CD14-positive monocyte (primary cell): ENCODE measurements at regions not wholly inside any gene's neighbourhood (a gene's known extent, or its start where the extent isn't known, plus 50 kb on each side); places are given as distances from the start of the nearest gene placed in this dataset.

Experiments
- DNase-seq, 3 donors: peaks; one replicate each; pipeline ENCODE4 v3.0.0-alpha.2; 2011 to 2022
- H2AFZ ChIP-seq: 2 replicates; pipeline ENCODE4 v1.6.0; 2012; ENCODE audit warnings: mild to moderate bottlenecking, low read depth, low read length, inconsistent platforms; ENCODE audit not compliant: insufficient read depth, poor library complexity, severe bottlenecking
- H3K27ac ChIP-seq, 2 donors: 1 replicate in 1 of 2; 2 replicates in 1 of 2; pipeline ENCODE4 v1.5.1; 2012 to 2013; ENCODE audit warnings: low read length in 2 of 2, control low read depth in 1 of 2, inconsistent platforms in 1 of 2, low read depth in 1 of 2, mild to moderate bottlenecking in 1 of 2
- H3K27me3 ChIP-seq, 2 donors: one replicate each; pipeline versions ENCODE4 v1.6.0 to v1.6.1; 2011 to 2013; ENCODE audit warnings: low read length in 2 of 2; ENCODE audit not compliant: control insufficient read depth in 2 of 2, insufficient read depth in 2 of 2
- H3K36me3 ChIP-seq, 2 donors: replicated peaks in 1 of 2; 1 replicate in 1 of 2; 2 replicates in 1 of 2; pipeline versions ENCODE4 v1.5.1 to v1.6.1; 2012 to 2013; ENCODE audit warnings: low read length in 2 of 2, control low read depth in 1 of 2, inconsistent platforms in 1 of 2, mild to moderate bottlenecking in 1 of 2; ENCODE audit not compliant: insufficient read depth in 2 of 2, control insufficient read depth in 1 of 2
- H3K4me1 ChIP-seq, 2 donors: 1 replicate in 1 of 2; 2 replicates in 1 of 2; pipeline versions ENCODE4 v1.5.1 to v1.6.1; 2012 to 2013; ENCODE audit warnings: low read length in 2 of 2, control low read depth in 1 of 2, inconsistent platforms in 1 of 2, mild to moderate bottlenecking in 1 of 2, moderate library complexity in 1 of 2; ENCODE audit not compliant: insufficient read depth in 2 of 2, control insufficient read depth in 1 of 2
- H3K4me2 ChIP-seq: replicated peaks from 2 replicates; pipeline ENCODE3; 2012; ENCODE audit warnings: low read length, moderate library complexity, mild to moderate bottlenecking; ENCODE audit not compliant: poor library complexity, severe bottlenecking; ENCODE audit errors: extremely low read depth
- H3K4me3 ChIP-seq, 3 experiments: fragments of 200-600 bp in 1 of 3; sonication (generic) in 1 of 3; replicated peaks in 1 of 3; 1 replicate in 2 of 3; 2 replicates in 1 of 3; pipeline ENCODE4 v1.5.1; 2011 to 2013; ENCODE audit warnings: low read length in 3 of 3, mild to moderate bottlenecking in 3 of 3, control low read depth in 2 of 3, low read depth in 2 of 3, inconsistent platforms in 1 of 3, moderate library complexity in 1 of 3
- H3K79me2 ChIP-seq: 2 replicates; pipeline ENCODE4 v1.6.0; 2012; ENCODE audit warnings: mild to moderate bottlenecking, control low read depth, inconsistent platforms, low read length, moderate library complexity; ENCODE audit not compliant: insufficient read depth
- H3K9ac ChIP-seq: 2 replicates; pipeline ENCODE4 v1.6.0; 2017; ENCODE audit warnings: low read length, mild to moderate bottlenecking; ENCODE audit not compliant: insufficient read depth, poor library complexity, severe bottlenecking
- H3K9me3 ChIP-seq, 2 donors: replicated peaks in 1 of 2; 1 replicate in 1 of 2; 2 replicates in 1 of 2; pipeline versions ENCODE4 v1.5.1 to v1.6.1; 2012 to 2013; ENCODE audit warnings: low read length in 2 of 2, control low read depth in 1 of 2; ENCODE audit not compliant: control insufficient read depth in 1 of 2, insufficient read depth in 1 of 2
- H4K20me1 ChIP-seq: 2 replicates; pipeline ENCODE4 v1.6.0; 2012; ENCODE audit warnings: mild to moderate bottlenecking, low read length, control low read depth, moderate library complexity; ENCODE audit not compliant: insufficient read depth
- H3K27ac Mint-ChIP-seq, 7 donors: one replicate each; pipeline ENCODE4 v1.8.0; 2020; ENCODE audit warnings: mild to moderate bottlenecking in 7 of 7, mixed read lengths in 7 of 7, moderate library complexity in 6 of 7, inconsistent platforms in 2 of 7
- H3K27me3 Mint-ChIP-seq, 3 donors: one replicate each; pipeline ENCODE4 v1.8.0; 2021 to 2022; ENCODE audit warnings: low read depth in 3 of 3, mild to moderate bottlenecking in 3 of 3, mixed read lengths in 3 of 3, moderate library complexity in 3 of 3, inconsistent platforms in 1 of 3
- H3K36me3 Mint-ChIP-seq, 2 donors: one replicate each; pipeline ENCODE4 v1.8.0; 2020; ENCODE audit warnings: mixed read lengths in 2 of 2, inconsistent platforms in 1 of 2, mild to moderate bottlenecking in 1 of 2
- H3K4me1 Mint-ChIP-seq: one replicate; pipeline ENCODE4 v1.8.0; 2020; ENCODE audit warnings: mild to moderate bottlenecking, mixed read lengths
- H3K4me3 Mint-ChIP-seq, 2 donors: one replicate each; pipeline ENCODE4 v1.8.0; 2020; ENCODE audit warnings: mild to moderate bottlenecking in 2 of 2, mixed read lengths in 2 of 2, moderate library complexity in 1 of 2
- H3K9me3 Mint-ChIP-seq, 7 donors: one replicate each; pipeline ENCODE4 v1.8.0; 2020 to 2022; ENCODE audit warnings: mixed read lengths in 7 of 7, mild to moderate bottlenecking in 6 of 7, moderate library complexity in 6 of 7, inconsistent platforms in 2 of 7
- WGBS: methylation state at CpG from one replicate; pipeline ENCODE4 v1.1.5; 2013; ENCODE audit warnings: missing lambda C conversion rate; ENCODE audit not compliant: insufficient coverage; 5-methylcytosine and 5-hydroxymethylcytosine counted together
- intact Hi-C, 2 donors: fragments of 100-400 bp; cut with micrococcal nuclease; formaldehyde crosslinking; loops; one replicate each; pipeline versions ENCODE4 v1.15.0 to v1.15.1; 2023
- TF ChIP-seq, protein P1 (sequence below): fragments of 200-600 bp; IDR thresholded peaks from one replicate; pipeline ENCODE4 v1.8.0; 2022; ENCODE audit warnings: antibody characterized with exemption, mild to moderate bottlenecking

GRCh38 chr13:50523307-50523706 is 320.2 kb downstream of the DLEU7 start:
- intact Hi-C loops: loop anchor here in 1 of 2 donors (10.0 kb wide), 1 partner anchor 209 kb away; no protein-coding TSS in a partner anchor
- Histone ChIP-seq H3K4me1 (peaks cover 59 to 65% of the 10 kb centered on the region in 2 donors), H3K27me3 (no peaks in the 10 kb centered on the region), H3K4me2 (no peak overlapping the region), H2AFZ (no peak overlapping the region), H3K36me3 (no peaks in the 10 kb centered on the region), H3K9me3 (no peaks in the 10 kb centered on the region), H3K4me3 (no peak overlapping the region), H3K79me2 (no peaks in the 10 kb centered on the region), H3K9ac (no peak overlapping the region), H3K27ac (no peak overlapping the region), H4K20me1 (no peaks in the 10 kb centered on the region)
- Mint-ChIP-seq H3K27ac (no peak overlapping the region), H3K4me3 (no peak overlapping the region), H3K9me3 (no peaks in the 10 kb centered on the region), H3K4me1 (peaks cover 72% of the 10 kb centered on the region), H3K27me3 (peaks cover 0 to 2% (median 2%) of the 10 kb centered on the region in 3 donors), H3K36me3 (no peaks in the 10 kb centered on the region)
- WGBS: no CpG with 5 or more reads among the region's 3 CpGs
- TF ChIP-seq, protein P1, sequence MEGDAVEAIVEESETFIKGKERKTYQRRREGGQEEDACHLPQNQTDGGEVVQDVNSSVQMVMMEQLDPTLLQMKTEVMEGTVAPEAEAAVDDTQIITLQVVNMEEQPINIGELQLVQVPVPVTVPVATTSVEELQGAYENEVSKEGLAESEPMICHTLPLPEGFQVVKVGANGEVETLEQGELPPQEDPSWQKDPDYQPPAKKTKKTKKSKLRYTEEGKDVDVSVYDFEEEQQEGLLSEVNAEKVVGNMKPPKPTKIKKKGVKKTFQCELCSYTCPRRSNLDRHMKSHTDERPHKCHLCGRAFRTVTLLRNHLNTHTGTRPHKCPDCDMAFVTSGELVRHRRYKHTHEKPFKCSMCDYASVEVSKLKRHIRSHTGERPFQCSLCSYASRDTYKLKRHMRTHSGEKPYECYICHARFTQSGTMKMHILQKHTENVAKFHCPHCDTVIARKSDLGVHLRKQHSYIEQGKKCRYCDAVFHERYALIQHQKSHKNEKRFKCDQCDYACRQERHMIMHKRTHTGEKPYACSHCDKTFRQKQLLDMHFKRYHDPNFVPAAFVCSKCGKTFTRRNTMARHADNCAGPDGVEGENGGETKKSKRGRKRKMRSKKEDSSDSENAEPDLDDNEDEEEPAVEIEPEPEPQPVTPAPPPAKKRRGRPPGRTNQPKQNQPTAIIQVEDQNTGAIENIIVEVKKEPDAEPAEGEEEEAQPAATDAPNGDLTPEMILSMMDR: no peak
- no peak for DNase-seq

- TF ChIP-seq, protein P1: no peak
- Histone ChIP-seq H2AFZ (no peak overlapping the region), H4K20me1 (no peaks in the 10 kb centered on the region), H3K9me3 (no peaks in the 10 kb centered on the region), H3K4me1 (peaks cover 47 to 64% of the 10 kb centered on the region in 2 donors), H3K4me2 (no peak overlapping the region), H3K9ac (no peak overlapping the region), H3K27ac (no peak overlapping the region), H3K79me2 (no peaks in the 10 kb centered on the region), H3K4me3 (no peak overlapping the region), H3K36me3 (no peaks in the 10 kb centered on the region), H3K27me3 (no peaks in the 10 kb centered on the region)
- no peaks in the 10 kb centered on the region for H3K36me3 Mint-ChIP-seq
- H3K27ac Mint-ChIP-seq: no peak overlapping the region
- H3K4me1 Mint-ChIP-seq: peaks cover 67% of the 10 kb centered on the region
- intact Hi-C loops: loop anchor here in 1 of 2 donors (10.0 kb wide), 1 partner anchor 210 kb away; no protein-coding TSS in a partner anchor
- no peak overlapping the region for H3K4me3 Mint-ChIP-seq
- WGBS: 100% methylated on average over 2 of the region's 4 CpGs
- no peaks in the 10 kb centered on the region for H3K9me3 Mint-ChIP-seq
- DNase-seq: no peak
- peaks cover 0 to 2% (median 2%) of the 10 kb centered on the region in 3 donors for H3K27me3 Mint-ChIP-seq
Observed at GRCh38 chr13:50524560-50524959, 318.9 kb downstream of the DLEU7 start.
